ENCODE measurements at regions not wholly inside any gene's neighbourhood (a gene's known extent, or its start where the extent isn't known, plus 50 kb on each side); places are given as distances from the start of the nearest gene placed in this dataset.

- no peak for TF ChIP-seq RCOR1 (IDR thresholded peaks at IDR 0.05; ENCODE audit: insufficient replicate concordance, low read length)
- no peak for TF ChIP-seq CTCF (conservative IDR thresholded peaks at IDR 0.05; ENCODE audit: low read depth, low read length)
- TF ChIP-seq POLR2A (IDR thresholded peaks at IDR 0.05; ENCODE audit: low read depth, low read length) = no peak
- TF ChIP-seq, protein P1, sequence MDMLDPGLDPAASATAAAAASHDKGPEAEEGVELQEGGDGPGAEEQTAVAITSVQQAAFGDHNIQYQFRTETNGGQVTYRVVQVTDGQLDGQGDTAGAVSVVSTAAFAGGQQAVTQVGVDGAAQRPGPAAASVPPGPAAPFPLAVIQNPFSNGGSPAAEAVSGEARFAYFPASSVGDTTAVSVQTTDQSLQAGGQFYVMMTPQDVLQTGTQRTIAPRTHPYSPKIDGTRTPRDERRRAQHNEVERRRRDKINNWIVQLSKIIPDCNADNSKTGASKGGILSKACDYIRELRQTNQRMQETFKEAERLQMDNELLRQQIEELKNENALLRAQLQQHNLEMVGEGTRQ (IDR thresholded peaks at IDR 0.05; ENCODE audit: low read depth, low read length) = no peak
- TF ChIP-seq RFX5 (IDR thresholded peaks at IDR 0.05; ENCODE audit: low read depth, low read length) = no peak
- TF ChIP-seq RAD21 (IDR thresholded peaks at IDR 0.05; ENCODE audit: low read length) = no peak
- TF ChIP-seq MAFK (IDR thresholded peaks at IDR 0.05; ENCODE audit: low read depth, low read length) = no peak
- TF ChIP-seq BHLHE40 (IDR thresholded peaks at IDR 0.05; ENCODE audit: low read depth, low read length) = no peak
Measured at GRCh38 chr14:87676814-87677437, 316.1 kb downstream of the GALC start.

All from IMR-90 (cell line).